H1 (cell line): ENCODE measurements at regions not wholly inside any gene's neighbourhood (a gene's known extent, or its start where the extent isn't known, plus 50 kb on each side); places are given as distances from the start of the nearest gene placed in this dataset.

Experiments
- CTCF ChIA-PET: fragments of 300-600 bp; sonication (Branson Sonifier 250); formaldehyde crosslinking; loops from one replicate; lab custom pipeline; 2021; ENCODE audit not compliant: partially characterized antibody; lab: Charles Lee
- POLR2A ChIA-PET: fragments of 300-600 bp; sonication (Branson Sonifier 250); formaldehyde crosslinking; loops from one replicate; lab custom pipeline; 2021; ENCODE audit warnings: inconsistent platforms; ENCODE audit not compliant: partially characterized antibody; lab: Charles Lee
- DNase-seq, 2 experiments: peaks; one replicate each; pipeline versions ENCODE4 v3.0.0 to v3.0.0-alpha.2; 2010 to 2022; ENCODE audit warnings: low spot score in 2 of 2, low read depth in 1 of 2, mixed read lengths in 1 of 2
- FAIRE-seq: peaks from 2 replicates; lab custom pipeline; 2011; peaks lifted over from hg19 to GRCh38; lab: Jason Lieb, UNC
- H2AFZ ChIP-seq: 2 replicates; pipeline ENCODE4 v1.8.1; 2012; ENCODE audit warnings: low read length, inconsistent platforms
- H2AK5ac ChIP-seq: 2 replicates; pipeline ENCODE4 v1.6.1; 2013; ENCODE audit warnings: low read depth, low read length
- H2BK120ac ChIP-seq: replicated peaks from 2 replicates; pipeline ENCODE3; 2013; ENCODE audit warnings: low read depth, low read length, inconsistent platforms
- H2BK12ac ChIP-seq: 2 replicates; pipeline ENCODE4 v1.6.1; 2013; ENCODE audit warnings: low read depth, low read length
- H2BK15ac ChIP-seq: 2 replicates; pipeline ENCODE4 v1.6.1; 2013; ENCODE audit warnings: low read length
- H2BK20ac ChIP-seq: 2 replicates; pipeline ENCODE4 v1.6.1; 2013; ENCODE audit warnings: low read length
- H2BK5ac ChIP-seq: 2 replicates; pipeline ENCODE4 v1.6.1; 2013; ENCODE audit warnings: low read depth, low read length
- H3K14ac ChIP-seq: 2 replicates; pipeline ENCODE4 v1.6.1; 2013; ENCODE audit warnings: inconsistent platforms; ENCODE audit not compliant: insufficient read length
- H3K18ac ChIP-seq: 2 replicates; pipeline ENCODE4 v1.6.1; 2013; ENCODE audit warnings: low read length; ENCODE audit errors: extremely low read depth
- H3K23ac ChIP-seq: 2 replicates; pipeline ENCODE4 v1.6.1; 2013; ENCODE audit warnings: inconsistent platforms; ENCODE audit not compliant: insufficient read length
- H3K23me2 ChIP-seq: 2 replicates; pipeline ENCODE4 v1.6.1; 2013; ENCODE audit warnings: low read depth, low read length
- H3K27ac ChIP-seq: 2 replicates; pipeline ENCODE4 v1.6.1; 2011; ENCODE audit warnings: low read depth, low read length, inconsistent platforms
- H3K27me3 ChIP-seq, 4 experiments: replicated peaks in 1 of 4; 1 replicate in 1 of 4; 2 replicates in 3 of 4; pipeline versions ENCODE4 v1.6.1 to v1.8.1; 2011 to 2013; ENCODE audit warnings: low read length in 3 of 4, mild to moderate bottlenecking in 3 of 4, inconsistent platforms in 2 of 4, mixed read lengths in 2 of 4, moderate library complexity in 1 of 4; ENCODE audit not compliant: control insufficient read depth in 3 of 4, insufficient read depth in 3 of 4; ENCODE audit errors: extremely low read depth in 1 of 4
- H3K36me3 ChIP-seq, 4 experiments: 2 replicates each; pipeline versions ENCODE4 v1.6.1 to v1.8.1; 2011 to 2013; ENCODE audit warnings: mild to moderate bottlenecking in 4 of 4, low read length in 3 of 4, moderate library complexity in 2 of 4, control low read depth in 1 of 4, inconsistent platforms in 1 of 4; ENCODE audit not compliant: insufficient read depth in 4 of 4, control insufficient read depth in 2 of 4
- H3K4ac ChIP-seq: replicated peaks from 2 replicates; pipeline ENCODE3; 2013; ENCODE audit warnings: low read length, low read depth, mixed read lengths, inconsistent platforms; ENCODE audit not compliant: insufficient read length
- H3K4me1 ChIP-seq, 4 experiments: replicated peaks in 1 of 4; 1 replicate in 1 of 4; 2 replicates in 3 of 4; pipeline versions ENCODE4 v1.6.1 to v1.8.1; 2011 to 2013; ENCODE audit warnings: low read length in 3 of 4, inconsistent platforms in 2 of 4, mixed read lengths in 1 of 4; ENCODE audit not compliant: insufficient read depth in 4 of 4, control insufficient read depth in 3 of 4
- H3K4me2 ChIP-seq, 2 experiments: 2 replicates each; pipeline versions ENCODE4 v1.6.1 to v1.8.1; 2011 to 2013; ENCODE audit warnings: low read depth in 2 of 2, low read length in 2 of 2, control low read depth in 1 of 2, inconsistent platforms in 1 of 2, mild to moderate bottlenecking in 1 of 2; ENCODE audit not compliant: insufficient read depth in 1 of 2
- H3K4me3 ChIP-seq, 4 experiments: fragments of 200-600, 300-600 bp in 1 of 4; sonication (generic), shearing (Covaris generic), sonication (Bioruptor Twin) in 1 of 4; 2 replicates each; pipeline versions ENCODE4 v1.5.1 to v1.8.1; 2011 to 2016; ENCODE audit warnings: low read length in 4 of 4, low read depth in 3 of 4, control low read depth in 2 of 4, inconsistent platforms in 2 of 4, mild to moderate bottlenecking in 2 of 4, mixed read lengths in 1 of 4, moderate library complexity in 1 of 4; ENCODE audit not compliant: insufficient read depth in 2 of 4; ENCODE audit errors: extremely low read depth in 1 of 4
- H3K56ac ChIP-seq: replicated peaks from 2 replicates; pipeline ENCODE3; 2013; ENCODE audit warnings: low read depth, mild to moderate bottlenecking, mixed read lengths, low read length, inconsistent platforms; ENCODE audit not compliant: insufficient read length
- H3K79me1 ChIP-seq: 2 replicates; pipeline ENCODE4 v1.6.1; 2013; ENCODE audit warnings: low read depth, low read length, control low read depth
- H3K79me2 ChIP-seq, 2 experiments: 2 replicates each; pipeline versions ENCODE4 v1.6.1 to v1.8.1; 2012 to 2013; ENCODE audit warnings: low read length in 2 of 2, mild to moderate bottlenecking in 2 of 2, inconsistent platforms in 1 of 2; ENCODE audit not compliant: insufficient read depth in 2 of 2, control insufficient read depth in 1 of 2
- H3K9ac ChIP-seq, 4 experiments: replicated peaks in 1 of 4; 1 replicate in 1 of 4; 2 replicates in 3 of 4; pipeline versions ENCODE4 v1.6.1 to v1.8.1; 2011 to 2013; ENCODE audit warnings: low read depth in 3 of 4, low read length in 3 of 4, control low read depth in 2 of 4, mild to moderate bottlenecking in 2 of 4, moderate library complexity in 2 of 4, inconsistent platforms in 1 of 4; ENCODE audit errors: extremely low read depth in 1 of 4
- H3K9me3 ChIP-seq, 2 experiments: 2 replicates each; pipeline versions ENCODE4 v1.6.1 to v1.8.1; 2012 to 2013; ENCODE audit warnings: mild to moderate bottlenecking in 2 of 2, moderate library complexity in 2 of 2, control low read depth in 1 of 2, inconsistent platforms in 1 of 2, low read depth in 1 of 2, low read length in 1 of 2, mixed read lengths in 1 of 2; ENCODE audit not compliant: insufficient read depth in 2 of 2
- H4K20me1 ChIP-seq, 2 experiments: replicated peaks in 1 of 2; 2 replicates each; pipeline versions ENCODE3 to v1.8.1; 2011 to 2013; ENCODE audit warnings: inconsistent platforms in 2 of 2, low read length in 2 of 2, mild to moderate bottlenecking in 1 of 2; ENCODE audit not compliant: insufficient read depth in 2 of 2, control insufficient read depth in 1 of 2
- H4K5ac ChIP-seq: 2 replicates; pipeline ENCODE4 v1.6.1; 2013; ENCODE audit warnings: low read length, low read depth, mixed read lengths, inconsistent platforms; ENCODE audit not compliant: insufficient read length
- H4K8ac ChIP-seq: 2 replicates; pipeline ENCODE4 v1.8.0; 2013; ENCODE audit warnings: mild to moderate bottlenecking, moderate library complexity, low read length, inconsistent platforms; ENCODE audit not compliant: insufficient read depth; ENCODE audit errors: extremely low read depth
- H4K91ac ChIP-seq: replicated peaks from 2 replicates; pipeline ENCODE3; 2013; ENCODE audit warnings: low read length, mixed read lengths, inconsistent platforms; ENCODE audit not compliant: insufficient read length
- WGBS, 2 experiments: shearing (Covaris generic) in 1 of 2; methylation state at CpG; one replicate each; pipeline versions ENCODE4 v1.1.6 to v1.1.7; 2013 to 2015; ENCODE audit warnings: low lambda C conversion rate in 2 of 2, mixed read lengths in 2 of 2, inconsistent platforms in 1 of 2, low coverage in 1 of 2, missing lambda C conversion rate in 1 of 2; ENCODE audit not compliant: insufficient replicate concordance in 2 of 2, insufficient coverage in 1 of 2, insufficient read length in 1 of 2; ENCODE audit errors: extremely low coverage in 1 of 2, missing lambda C conversion rate in 1 of 2; 5-methylcytosine and 5-hydroxymethylcytosine counted together

DNA sequence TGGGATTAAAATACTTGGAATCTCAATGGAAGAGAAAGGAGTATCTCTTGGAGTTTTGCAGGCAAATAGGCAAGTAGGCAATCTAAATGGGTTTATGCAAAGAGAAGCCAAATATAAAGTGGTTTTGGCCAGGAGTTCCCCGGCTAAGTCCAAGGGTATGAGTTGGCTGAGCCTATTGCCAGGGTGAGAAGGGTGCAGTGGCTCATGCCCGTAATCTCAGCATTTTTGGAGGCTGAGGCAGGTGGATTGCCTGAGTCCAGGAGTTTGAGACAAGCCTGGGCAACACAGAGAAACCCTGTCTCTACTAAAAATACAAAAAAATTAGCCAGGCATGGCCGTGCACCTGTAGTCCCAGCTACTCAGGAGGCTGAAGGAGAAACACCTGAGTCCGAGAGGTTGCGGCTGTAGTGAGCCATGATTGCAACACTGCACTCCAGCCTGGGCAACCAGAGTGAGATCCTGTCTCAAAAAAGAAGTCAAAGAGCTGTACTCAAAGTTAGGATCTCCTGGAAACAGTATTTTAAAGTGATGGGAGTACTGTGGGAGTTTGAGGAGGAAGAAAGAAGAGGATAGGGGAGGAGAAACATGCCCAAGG, 130.4 kb upstream of the RAB18 start:
- no peaks in the 10 kb centered on the region for H3K23me2 ChIP-seq
- H3K4ac ChIP-seq, result no peak overlapping the region
- H2AFZ ChIP-seq, result no peak overlapping the region
- no peak for DNase-seq
- H2BK20ac ChIP-seq, result no peak overlapping the region
- H3K9me3 ChIP-seq, result no peaks in the 10 kb centered on the region
- 87% methylated on average over 5 of the region's 5 CpGs; no CpG with 5 or more reads in 1 of the 2 experiments for WGBS, 2 experiments
- H3K79me2 ChIP-seq, result no peaks in the 10 kb centered on the region
- no peak overlapping the region for H2AK5ac ChIP-seq
- no peak overlapping the region for H3K27ac ChIP-seq
- H4K5ac ChIP-seq, result no peak overlapping the region
- H4K91ac ChIP-seq, result no peak overlapping the region
- H4K20me1 ChIP-seq, result no peaks in the 10 kb centered on the region
- H3K27me3 ChIP-seq, result no peaks in the 10 kb centered on the region
- no peak overlapping the region for H2BK120ac ChIP-seq
- no peak overlapping the region for H3K23ac ChIP-seq
- CTCF ChIA-PET, result interaction anchor here (0.9 to 1.1 kb wide), 2 partner anchors 11 to 1009 kb away, joined by 3 read pairs; no protein-coding TSS in a partner anchor
- no peaks in the 10 kb centered on the region for H3K79me1 ChIP-seq
- no peaks in the 10 kb centered on the region for H3K36me3 ChIP-seq
- H3K14ac ChIP-seq, result no peak overlapping the region
- no peak for FAIRE-seq
- no peak overlapping the region for H4K8ac ChIP-seq
- no peak overlapping the region for H3K9ac ChIP-seq
- POLR2A ChIA-PET, result interaction anchor here (1.0 kb wide), 1 partner anchor 10 kb away, joined by 3 read pairs; no protein-coding TSS in a partner anchor
- H3K56ac ChIP-seq, result no peak overlapping the region
- no peaks in the 10 kb centered on the region for H3K4me1 ChIP-seq
- no peak overlapping the region for H2BK12ac ChIP-seq
- H2BK15ac ChIP-seq, result no peak overlapping the region
- no peak overlapping the region for H3K4me3 ChIP-seq
- H3K18ac ChIP-seq, result no peak overlapping the region
- H2BK5ac ChIP-seq, result no peak overlapping the region
- H3K4me2 ChIP-seq, result no peak overlapping the region
